HUES64 (cell line): ENCODE measurements at regions not wholly inside any gene's neighbourhood (a gene's known extent, or its start where the extent isn't known, plus 50 kb on each side); places are given as distances from the start of the nearest gene placed in this dataset.

Experiments
- H3K27ac ChIP-seq: 2 replicates; pipeline ENCODE4 v1.7.0; 2013; ENCODE audit warnings: low read depth, low read length, inconsistent platforms
- H3K27me3 ChIP-seq: 2 replicates; pipeline ENCODE4 v1.6.1; 2013; ENCODE audit warnings: mild to moderate bottlenecking, low read length; ENCODE audit not compliant: insufficient read depth
- H3K36me3 ChIP-seq: 2 replicates; pipeline ENCODE4 v1.6.1; 2013; ENCODE audit warnings: mild to moderate bottlenecking, low read length; ENCODE audit not compliant: insufficient read depth
- H3K4me1 ChIP-seq: 2 replicates; pipeline ENCODE4 v1.6.1; 2013; ENCODE audit warnings: mild to moderate bottlenecking, low read length, moderate library complexity; ENCODE audit not compliant: insufficient read depth
- H3K4me3 ChIP-seq: 2 replicates; pipeline ENCODE4 v1.5.1; 2013; ENCODE audit warnings: mild to moderate bottlenecking, low read length, moderate library complexity
- H3K9ac ChIP-seq: 2 replicates; pipeline ENCODE4 v1.6.1; 2013; ENCODE audit warnings: mild to moderate bottlenecking, low read depth, low read length
- H3K9me3 ChIP-seq: 2 replicates; pipeline ENCODE4 v1.6.1; 2013; ENCODE audit warnings: low read depth, low read length; ENCODE audit not compliant: insufficient read depth
- WGBS: fragments of 150-250, 120-280 bp; methylation state at CpG from one replicate; pipeline ENCODE4 v1.1.7; 2013; ENCODE audit warnings: missing lambda C conversion rate; 5-methylcytosine and 5-hydroxymethylcytosine counted together

DNA sequence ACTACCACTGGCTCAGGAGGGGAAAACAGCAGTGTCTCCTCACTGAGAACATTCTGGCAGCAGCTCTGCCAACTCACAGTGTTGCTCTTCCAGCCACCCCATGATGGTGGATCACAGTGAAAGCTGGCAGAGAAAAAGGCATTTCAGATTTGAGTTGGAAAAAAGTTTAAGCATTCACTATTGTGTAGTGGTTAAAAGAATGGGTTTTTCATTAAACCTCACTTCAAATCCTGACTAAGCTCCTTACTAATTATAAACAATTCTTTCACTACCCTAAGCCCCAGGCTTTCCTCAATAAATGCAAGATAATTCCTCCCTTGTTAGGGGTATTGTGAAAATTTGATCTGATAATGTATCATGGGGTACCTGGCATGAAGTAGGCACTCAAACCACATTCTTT is 518.1 kb downstream of the SNAPC1 start:
- Histone ChIP-seq H3K36me3 (no peaks in the 10 kb centered on the region), H3K4me3 (no peak overlapping the region), H3K9me3 (no peaks in the 10 kb centered on the region), H3K27me3 (no peaks in the 10 kb centered on the region), H3K9ac (no peak overlapping the region), H3K27ac (no peak overlapping the region), H3K4me1 (no peaks in the 10 kb centered on the region)

DNA sequence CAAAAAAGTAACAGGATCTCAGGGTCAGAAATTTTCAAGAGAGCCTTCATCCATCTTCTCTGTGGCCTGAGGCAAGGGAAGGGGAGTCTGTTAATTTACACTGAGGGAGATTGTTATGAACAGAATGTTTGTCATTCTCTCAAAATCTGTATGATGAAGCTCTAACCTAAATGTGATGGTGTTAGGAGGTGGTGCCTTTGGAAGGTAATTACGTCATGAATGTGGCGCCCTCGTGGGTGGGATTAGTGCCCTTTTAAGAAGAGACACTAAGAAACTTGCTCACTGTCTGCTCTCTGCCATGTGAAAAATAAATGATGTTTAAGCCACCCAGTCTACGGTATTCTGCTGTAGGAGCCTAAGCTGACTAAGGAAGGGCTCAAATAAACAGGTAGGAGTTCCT is 521.6 kb downstream of the SNAPC1 start:
- WGBS: 95% methylated on average over 4 of the region's 4 CpGs
- no peaks in the 10 kb centered on the region for H3K36me3 ChIP-seq
- H3K9ac ChIP-seq: no peak overlapping the region
- no peaks in the 10 kb centered on the region for H3K9me3 ChIP-seq
- no peak overlapping the region for H3K4me3 ChIP-seq
- H3K27me3 ChIP-seq: no peaks in the 10 kb centered on the region
- H3K27ac ChIP-seq: no peak overlapping the region
- no peaks in the 10 kb centered on the region for H3K4me1 ChIP-seq

- Histone ChIP-seq H3K36me3 (no peaks in the 10 kb centered on the region), H3K4me3 (no peak overlapping the region)
- 77% methylated on average over 2 of the region's 3 CpGs for WGBS
These were observed 527.3 kb downstream of the SNAPC1 start for GRCh38 chr14:62289471-62289870.

GRCh38 chr14:62301080-62301479 is 538.9 kb downstream of the SNAPC1 start:
- no peak overlapping the region for H3K4me3 ChIP-seq
- H3K9me3 ChIP-seq: no peaks in the 10 kb centered on the region
- H3K27me3 ChIP-seq: no peaks in the 10 kb centered on the region
- H3K4me1 ChIP-seq: no peaks in the 10 kb centered on the region
- H3K27ac ChIP-seq: no peak overlapping the region
- H3K9ac ChIP-seq: no peak overlapping the region
- no peaks in the 10 kb centered on the region for H3K36me3 ChIP-seq
- 100% methylated on average over 1 of the region's 1 CpG for WGBS

More at GRCh38 chr14:62289471-62289870, 527.3 kb downstream of the SNAPC1 start:
- H3K27ac ChIP-seq: no peak overlapping the region
- H3K27me3 ChIP-seq: no peaks in the 10 kb centered on the region
- H3K9me3 ChIP-seq: no peaks in the 10 kb centered on the region
- H3K9ac ChIP-seq: no peak overlapping the region
- no peaks in the 10 kb centered on the region for H3K4me1 ChIP-seq

- H3K9ac ChIP-seq: no peak overlapping the region
- 60% methylated on average over 1 of the region's 1 CpG for WGBS
- H3K4me1 ChIP-seq: no peaks in the 10 kb centered on the region
- no peak overlapping the region for H3K27ac ChIP-seq
- H3K4me3 ChIP-seq: no peak overlapping the region
- no peaks in the 10 kb centered on the region for H3K36me3 ChIP-seq
- H3K9me3 ChIP-seq: no peaks in the 10 kb centered on the region
- H3K27me3 ChIP-seq: no peaks in the 10 kb centered on the region
These were observed 539.7 kb downstream of the SNAPC1 start for GRCh38 chr14:62301911-62302310.

GRCh38 chr14:62303437-62303836 is 541.2 kb downstream of the SNAPC1 start:
- no peak overlapping the region for H3K27ac ChIP-seq
- H3K36me3 ChIP-seq: no peaks in the 10 kb centered on the region
- H3K4me3 ChIP-seq: no peak overlapping the region
- H3K9me3 ChIP-seq: no peaks in the 10 kb centered on the region
- H3K27me3 ChIP-seq: no peaks in the 10 kb centered on the region
- peaks cover 5% of the 10 kb centered on the region for H3K4me1 ChIP-seq
- no peak overlapping the region for H3K9ac ChIP-seq
- WGBS: 100% methylated on average over 4 of the region's 4 CpGs

DNA sequence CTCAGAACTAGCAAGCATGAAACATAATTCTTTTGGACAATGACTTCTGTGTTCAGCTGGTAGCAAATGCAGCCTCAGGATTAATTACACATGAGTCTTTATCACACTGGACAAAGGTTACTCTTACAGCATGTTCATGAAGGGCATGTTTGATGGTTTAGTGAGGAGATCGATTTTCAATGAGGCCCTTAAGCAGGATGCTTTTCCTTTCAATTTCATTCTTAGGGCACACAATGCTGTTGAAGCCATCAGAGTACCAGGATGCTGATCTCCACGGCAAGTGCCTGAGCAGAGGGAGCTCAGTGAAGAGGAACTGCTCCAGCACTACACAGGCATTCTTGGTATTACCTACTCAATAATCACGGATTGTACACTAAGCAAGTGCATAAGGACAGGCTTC is 542.0 kb downstream of the SNAPC1 start:
- Histone ChIP-seq H3K4me1 (peaks cover 6% of the 10 kb centered on the region), H3K9ac (no peak overlapping the region), H3K36me3 (no peaks in the 10 kb centered on the region), H3K4me3 (no peak overlapping the region), H3K27me3 (no peaks in the 10 kb centered on the region), H3K9me3 (no peaks in the 10 kb centered on the region), H3K27ac (no peak overlapping the region)
- WGBS: 92% methylated on average over 3 of the region's 3 CpGs

GRCh38 chr14:62307844-62308243 is 545.6 kb downstream of the SNAPC1 start:
- Histone ChIP-seq H3K4me1 (peaks cover 6% of the 10 kb centered on the region), H3K27me3 (no peaks in the 10 kb centered on the region), H3K27ac (no peak overlapping the region), H3K9me3 (no peaks in the 10 kb centered on the region), H3K9ac (no peak overlapping the region), H3K4me3 (no peak overlapping the region), H3K36me3 (no peaks in the 10 kb centered on the region)
- WGBS: 96% methylated on average over 3 of the region's 3 CpGs

DNA sequence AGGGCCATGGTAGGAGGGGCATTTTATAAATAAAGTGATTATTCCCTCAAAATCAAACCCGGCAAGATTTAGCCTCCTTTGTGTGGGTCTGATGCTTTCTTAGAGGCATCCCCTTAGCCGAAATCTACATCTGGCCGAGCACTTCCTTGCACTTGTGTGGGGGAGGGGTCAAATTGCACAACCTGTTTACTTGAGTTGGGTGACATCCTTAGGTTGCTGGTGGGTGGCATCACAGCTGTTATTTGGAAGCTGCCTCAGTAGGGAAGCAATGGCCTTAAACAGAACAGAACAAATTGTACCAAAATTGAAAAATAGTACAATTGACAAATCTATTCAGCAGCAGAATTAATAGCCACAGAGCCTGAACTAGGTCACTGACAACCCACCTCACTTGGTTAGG is 546.1 kb downstream of the SNAPC1 start:
- 88% methylated on average over 3 of the region's 3 CpGs for WGBS
- Histone ChIP-seq H3K27ac (no peak overlapping the region), H3K4me3 (no peak overlapping the region), H3K9me3 (no peaks in the 10 kb centered on the region), H3K36me3 (no peaks in the 10 kb centered on the region), H3K27me3 (no peaks in the 10 kb centered on the region), H3K4me1 (peaks cover 6% of the 10 kb centered on the region), H3K9ac (no peak overlapping the region)

DNA sequence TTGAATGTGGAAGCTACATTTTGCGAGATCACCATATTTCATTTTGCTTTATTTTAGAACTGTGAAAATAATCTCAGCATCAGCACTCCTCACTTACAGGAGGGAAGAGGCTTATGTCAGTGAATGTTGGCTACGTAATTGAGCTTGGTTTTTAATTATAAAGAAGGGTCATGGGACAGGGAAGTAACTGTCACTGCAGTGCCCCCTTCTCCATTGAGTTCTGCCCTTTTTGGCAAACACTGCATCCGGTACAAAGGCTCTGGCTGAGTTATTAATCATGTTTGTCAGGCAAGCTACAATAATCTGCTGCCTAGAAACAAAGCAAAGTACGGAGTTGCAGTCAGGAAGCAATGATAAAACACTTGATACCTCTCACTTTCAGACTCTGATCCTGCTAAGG is 546.7 kb downstream of the SNAPC1 start:
- H3K4me3 ChIP-seq: no peak overlapping the region
- H3K27me3 ChIP-seq: no peaks in the 10 kb centered on the region
- no peaks in the 10 kb centered on the region for H3K9me3 ChIP-seq
- no peak overlapping the region for H3K9ac ChIP-seq
- no peaks in the 10 kb centered on the region for H3K36me3 ChIP-seq
- H3K27ac ChIP-seq: no peak overlapping the region
- peaks cover 6% of the 10 kb centered on the region for H3K4me1 ChIP-seq
- WGBS: 91% methylated on average over 4 of the region's 4 CpGs

- no peak overlapping the region for H3K9ac ChIP-seq
- no peak overlapping the region for H3K27ac ChIP-seq
- H3K27me3 ChIP-seq: no peaks in the 10 kb centered on the region
- WGBS: 94% methylated on average over 2 of the region's 3 CpGs
- no peaks in the 10 kb centered on the region for H3K9me3 ChIP-seq
- peaks cover 3% of the 10 kb centered on the region for H3K4me1 ChIP-seq
- no peaks in the 10 kb centered on the region for H3K36me3 ChIP-seq
- H3K4me3 ChIP-seq: no peak overlapping the region
These were observed 551.0 kb downstream of the SNAPC1 start for GRCh38 chr14:62313212-62313611.

DNA sequence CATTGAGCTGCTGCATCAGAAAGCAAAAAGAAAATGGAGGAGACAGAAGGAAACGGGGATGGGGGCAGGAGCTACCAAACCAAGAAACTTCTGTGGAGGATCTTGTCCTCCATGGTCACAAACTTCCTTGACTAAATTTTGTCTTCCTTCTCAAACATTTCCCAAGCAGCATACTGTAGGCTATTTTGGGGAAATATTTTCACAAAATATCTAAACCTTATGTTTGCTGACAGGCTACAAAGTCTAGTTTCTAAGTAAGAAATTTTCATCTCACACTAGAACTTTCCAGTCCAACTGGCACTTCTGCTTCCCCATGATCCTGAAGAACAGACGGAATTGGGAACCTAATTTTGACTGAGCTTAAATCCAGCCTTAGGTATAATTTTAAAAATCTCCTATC is 552.0 kb downstream of the SNAPC1 start:
- WGBS: 97% methylated on average over 2 of the region's 2 CpGs
- H3K9me3 ChIP-seq: no peaks in the 10 kb centered on the region
- no peak overlapping the region for H3K27ac ChIP-seq
- H3K36me3 ChIP-seq: no peaks in the 10 kb centered on the region
- H3K27me3 ChIP-seq: no peaks in the 10 kb centered on the region
- H3K4me1 ChIP-seq: no peaks in the 10 kb centered on the region
- no peak overlapping the region for H3K4me3 ChIP-seq
- H3K9ac ChIP-seq: no peak overlapping the region
